Jurkat, Clone E6-1 (cell line): ENCODE measurements at regions not wholly inside any gene's neighbourhood (a gene's known extent, or its start where the extent isn't known, plus 50 kb on each side); places are given as distances from the start of the nearest gene placed in this dataset.
A peak's percentile ranks its signal among the peaks of the same experiment; 100 is the strongest.

Experiments
- DNase-seq: peaks from one replicate; pipeline ENCODE4 v3.0.0-alpha.2; 2011; ENCODE audit warnings: low read depth, low spot score
- H3K4me3 ChIP-seq: 2 replicates; pipeline ENCODE4 v1.5.1; 2011; ENCODE audit warnings: mild to moderate bottlenecking, low read length, control low read depth, moderate library complexity

- no peak for DNase-seq
- H3K4me3 ChIP-seq: no peak overlapping the region
Measured at GRCh38 chr2:106041150-106041549, 153.0 kb downstream of the UXS1 start.

GRCh38 chr2:106039634-106040315, 154.3 kb downstream of the UXS1 start:
- H3K4me3 ChIP-seq: no peak overlapping the region
- no peak for DNase-seq

- H3K4me3 ChIP-seq: no peak overlapping the region
- DNase-seq: no peak
Measured at GRCh38 chr2:106038601-106039375, 155.3 kb downstream of the UXS1 start.

DNA sequence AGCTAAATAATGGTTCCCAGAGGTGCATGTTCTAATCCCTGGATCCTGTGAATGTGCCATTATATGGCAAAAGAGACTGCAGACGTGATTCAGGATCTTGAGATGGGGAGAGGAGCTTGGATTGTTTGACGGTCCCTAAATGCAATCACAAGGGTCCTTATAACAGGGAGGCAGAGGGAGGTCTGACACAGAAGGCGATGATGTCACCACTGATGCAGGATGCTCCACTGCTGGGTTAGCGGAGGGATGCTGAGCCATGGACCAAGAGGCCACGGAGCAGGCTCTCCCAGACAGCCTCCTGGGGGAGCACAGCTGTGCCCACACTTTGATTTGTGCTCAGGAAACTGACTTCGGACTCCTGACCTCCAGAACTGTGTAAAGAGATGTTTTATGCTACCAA, 156.2 kb downstream of the UXS1 start:
- DNase-seq: no peak
- H3K4me3 ChIP-seq: no peak overlapping the region

- DNase-seq: no peak
- no peak overlapping the region for H3K4me3 ChIP-seq
Measured at GRCh38 chr2:106037262-106037661, 156.8 kb downstream of the UXS1 start.

- no peak overlapping the region for H3K4me3 ChIP-seq
- no peak for DNase-seq
Measured at GRCh38 chr2:106034325-106034724, 159.8 kb downstream of the UXS1 start.

DNA sequence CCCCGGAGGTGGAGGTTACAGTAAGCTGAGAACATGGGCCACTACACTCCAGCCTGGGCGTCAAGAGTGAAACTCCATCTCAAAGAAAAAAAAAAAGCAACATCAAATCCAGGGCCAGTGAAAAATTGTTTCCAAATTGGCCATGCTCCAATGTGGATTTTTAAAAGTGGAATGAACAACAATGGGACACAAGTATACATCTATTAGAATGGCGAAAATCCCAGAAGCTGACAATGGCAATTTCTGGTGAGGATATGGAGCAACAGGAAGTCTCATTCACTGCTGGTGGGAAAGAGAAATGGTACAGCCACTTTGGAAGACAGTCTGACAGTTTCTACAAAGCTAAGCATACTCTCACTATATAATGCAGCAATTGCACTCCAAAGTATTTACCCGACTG, 161.4 kb downstream of the UXS1 start:
- no peak overlapping the region for H3K4me3 ChIP-seq
- DNase-seq: no peak

DNA sequence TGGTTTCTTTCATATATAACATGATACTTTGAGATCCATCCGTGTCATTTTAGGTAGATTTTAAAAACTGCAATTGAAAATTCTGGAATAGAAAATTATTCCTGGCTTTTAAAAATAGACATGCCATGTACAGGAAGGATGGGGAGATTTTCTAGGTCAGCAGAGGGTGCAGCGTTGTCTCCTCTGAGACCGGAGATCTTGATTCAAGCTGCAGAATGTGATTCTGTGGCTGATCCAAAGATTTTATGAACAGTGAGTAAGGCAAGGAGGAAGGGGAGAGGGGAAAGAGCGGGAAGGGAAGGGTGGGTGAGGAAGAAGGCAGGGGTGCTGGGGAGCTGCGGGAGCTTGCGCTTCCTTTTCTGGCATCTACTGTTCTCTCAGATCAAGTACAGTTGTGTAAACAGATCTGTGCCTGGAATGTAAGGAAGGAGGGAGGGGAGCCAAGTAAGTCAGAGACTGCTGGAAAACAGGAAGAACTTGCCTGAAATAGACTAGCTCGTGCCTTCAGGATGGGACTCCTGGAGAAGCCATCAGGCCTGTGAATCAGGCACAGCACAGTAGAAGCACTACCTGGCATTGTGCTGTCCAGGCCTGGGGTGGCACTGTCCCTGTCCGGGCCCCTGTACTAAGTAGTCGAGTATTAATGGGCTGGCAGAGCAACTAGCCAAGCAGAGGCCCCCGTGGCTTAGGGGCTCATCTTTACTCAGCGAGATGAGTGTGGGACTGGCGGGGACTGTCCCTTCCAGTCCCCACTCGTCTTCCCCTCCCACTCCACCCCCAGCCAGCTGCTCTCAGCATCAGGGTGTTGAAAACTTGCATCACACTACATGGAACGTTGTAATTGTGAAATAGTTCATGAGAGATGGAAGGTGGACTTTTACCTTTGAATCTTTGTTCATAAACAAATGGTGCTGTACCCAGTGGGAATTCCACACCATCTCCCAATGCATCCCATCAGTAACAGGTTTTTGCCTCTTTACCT, 163.5 kb downstream of the UXS1 start:
- no peak for DNase-seq

GRCh38 chr2:106028192-106028591, 165.9 kb downstream of the UXS1 start:
- H3K4me3 ChIP-seq: no peak overlapping the region
- DNase-seq: no peak

More for the DNA sequence above, 163.5 kb downstream of the UXS1 start:
- H3K4me3 ChIP-seq: no peak overlapping the region

- peak; percentile 53 for DNase-seq
- no peak overlapping the region for H3K4me3 ChIP-seq
Measured at GRCh38 chr2:106026271-106027190, 167.6 kb downstream of the UXS1 start.

DNA sequence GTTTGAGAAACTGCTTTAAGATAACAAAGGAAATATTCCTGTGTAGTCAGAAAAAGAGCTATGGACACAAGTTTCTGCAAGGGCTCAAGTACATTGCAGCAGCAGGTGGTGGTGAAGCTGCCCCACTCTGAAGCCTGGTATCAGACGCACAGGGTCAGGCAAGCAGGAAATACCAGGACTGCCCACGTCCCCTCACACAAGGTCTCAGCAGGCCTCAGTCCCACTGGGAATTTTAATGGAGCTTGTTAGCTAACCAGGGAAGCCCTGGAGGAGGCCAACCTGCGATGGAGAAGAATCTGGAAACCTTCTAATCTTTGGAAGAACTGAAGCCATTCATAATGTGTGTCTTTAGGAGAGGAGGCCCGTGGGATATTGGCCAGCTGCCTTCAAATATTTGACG, 168.3 kb downstream of the UXS1 start:
- no peak overlapping the region for H3K4me3 ChIP-seq
- no peak for DNase-seq

GRCh38 chr2:106021662-106022028, 172.5 kb downstream of the UXS1 start:
- DNase-seq: no peak
- no peak overlapping the region for H3K4me3 ChIP-seq

DNA sequence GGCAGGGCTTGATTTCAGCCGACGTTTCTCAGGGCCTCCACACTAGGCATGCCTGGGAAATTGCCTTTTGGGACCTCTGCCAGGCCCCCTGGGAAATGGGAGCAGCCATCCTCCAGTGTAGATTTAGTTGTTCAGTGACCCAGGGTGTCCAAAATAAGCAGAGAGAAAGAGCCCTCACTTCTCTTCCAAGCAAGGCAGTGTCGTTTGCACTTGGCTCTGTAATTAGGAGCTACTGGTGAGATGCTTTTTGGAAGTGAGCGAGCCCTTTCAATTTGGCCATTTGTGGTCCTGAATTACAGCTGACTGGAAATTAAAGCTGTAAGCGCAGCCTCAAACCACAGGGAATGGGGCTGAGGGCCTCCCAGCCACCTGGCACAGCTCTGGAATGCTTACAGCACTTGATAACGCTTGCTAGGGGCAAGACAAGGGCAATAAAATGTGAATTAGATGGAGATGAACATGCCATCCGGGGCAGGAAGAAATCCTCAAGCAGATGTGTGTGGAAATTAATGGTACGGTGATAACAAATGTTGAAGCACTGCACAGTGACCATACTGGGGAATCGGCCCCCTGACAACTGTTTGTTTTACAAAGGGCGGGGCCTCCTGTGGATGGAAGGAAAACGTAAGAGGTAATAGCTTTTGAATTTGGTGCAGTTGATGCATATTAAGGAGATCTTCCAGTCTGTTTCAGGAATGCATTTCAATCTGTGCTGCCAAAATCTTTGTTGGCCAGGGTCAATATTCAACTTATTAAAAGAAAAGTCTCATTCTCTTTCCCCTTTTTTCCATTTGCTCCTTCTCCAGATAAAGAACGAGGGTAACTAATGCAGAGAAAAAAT, 173.1 kb downstream of the UXS1 start:
- no peak overlapping the region for H3K4me3 ChIP-seq
- no peak for DNase-seq

GRCh38 chr2:106020032-106020431, 174.1 kb downstream of the UXS1 start:
- no peak for DNase-seq

DNA sequence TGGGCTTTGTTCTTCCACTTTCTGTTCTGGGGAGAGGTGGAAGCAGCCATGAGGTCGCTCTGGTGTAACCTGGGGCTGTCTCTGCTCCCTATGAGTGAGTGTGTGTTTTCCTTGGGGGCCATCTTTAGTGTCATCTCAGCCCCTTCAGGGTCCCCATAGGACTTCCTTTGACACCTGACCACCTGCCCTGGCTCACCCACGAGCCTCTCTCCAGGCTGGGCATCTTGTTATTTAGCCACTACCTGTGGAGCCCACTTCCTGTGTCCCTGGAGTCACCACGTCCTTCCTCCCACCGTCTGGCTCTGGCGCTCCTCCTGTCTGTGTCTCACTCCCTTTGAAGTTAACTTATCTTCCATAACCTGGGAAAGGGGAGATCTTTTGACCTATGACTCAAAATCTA, 176.0 kb downstream of the UXS1 start:
- DNase-seq: no peak
- H3K4me3 ChIP-seq: no peak overlapping the region

More at GRCh38 chr2:106020032-106020431, 174.1 kb downstream of the UXS1 start:
- H3K4me3 ChIP-seq: no peak overlapping the region

DNA sequence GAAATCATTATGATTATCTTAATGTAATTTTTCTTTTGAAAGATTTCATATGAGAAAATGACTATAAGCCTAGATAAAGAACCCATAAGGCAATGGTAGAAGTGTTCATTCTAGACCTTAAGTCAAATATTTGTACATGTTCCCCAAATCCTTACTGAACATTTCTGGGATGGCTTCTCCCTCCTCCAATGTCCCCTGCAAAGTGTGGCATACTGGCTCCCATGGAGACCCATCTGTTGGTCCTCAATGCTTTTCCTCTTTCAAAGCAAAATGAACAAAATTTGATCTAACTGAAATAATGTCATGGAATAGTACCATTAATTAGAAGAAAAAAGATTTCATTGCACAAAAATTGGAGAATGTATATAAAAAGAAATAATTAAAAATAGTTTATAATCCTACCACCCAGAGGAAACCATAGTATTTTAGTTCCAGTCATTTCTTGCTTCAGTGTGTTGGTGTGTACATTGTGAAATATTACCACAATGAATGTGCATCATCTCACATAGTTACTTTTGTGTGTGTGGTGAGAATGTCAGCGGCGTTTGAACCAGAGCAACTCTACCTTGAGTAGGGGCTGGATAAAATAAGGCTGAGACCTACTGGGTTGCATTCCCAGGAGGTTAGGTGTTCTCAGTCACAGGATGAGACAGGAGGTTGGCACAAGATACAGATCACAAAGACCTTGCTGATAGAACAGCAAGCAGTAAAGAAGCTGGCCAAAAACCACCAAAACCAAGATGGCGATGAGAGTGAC, 181.3 kb downstream of the UXS1 start:
- no peak for DNase-seq
- no peak overlapping the region for H3K4me3 ChIP-seq

- no peak for DNase-seq
- H3K4me3 ChIP-seq: no peak overlapping the region
Measured at GRCh38 chr2:106012001-106012590, 182.0 kb downstream of the UXS1 start.
